Activated CD8-positive, alpha-beta memory T cell treated with anti-CD3 and anti-CD28 coated beads, Interleukin-2, amount 10 ng/mL, durations not matched to agents 7 days and 5 days (primary cell): ENCODE measurements at regions not wholly inside any gene's neighbourhood (a gene's known extent, or its start where the extent isn't known, plus 50 kb on each side); places are given as distances from the start of the nearest gene placed in this dataset.

Experiments used
- ATAC-seq: fragments of 150-1000 bp; cut with Tn5 transposase; one replicate; pipeline ENCODE4 v1.10.0; 2021; ENCODE audit warnings: moderate library complexity
- CTCF ChIA-PET: fragments of 350-600 bp; sonication (Branson Sonifier 250); formaldehyde crosslinking; loops from one replicate; lab custom pipeline; 2021; ENCODE audit warnings: antibody characterized with exemption; lab: Charles Lee
- DNase-seq: peaks from one replicate; pipeline ENCODE4 v3.0.0-alpha.2; 2020
- H3K27ac Mint-ChIP-seq: one replicate; pipeline ENCODE4 v1.8.0; 2021; ENCODE audit warnings: mild to moderate bottlenecking, mixed read lengths
- H3K27me3 Mint-ChIP-seq: one replicate; pipeline ENCODE4 v1.8.0; 2021; ENCODE audit warnings: mixed read lengths
- H3K36me3 Mint-ChIP-seq: one replicate; pipeline ENCODE4 v1.8.0; 2021; ENCODE audit warnings: mild to moderate bottlenecking, mixed read lengths
- H3K4me1 Mint-ChIP-seq: one replicate; pipeline ENCODE4 v1.8.0; 2021; ENCODE audit warnings: mixed read lengths
- H3K4me3 Mint-ChIP-seq: one replicate; pipeline ENCODE4 v1.8.0; 2021; ENCODE audit warnings: mild to moderate bottlenecking, moderate library complexity, mixed read lengths
- H3K9me3 Mint-ChIP-seq: one replicate; pipeline ENCODE4 v1.8.0; 2022; ENCODE audit warnings: low read depth, mixed read lengths

DNA sequence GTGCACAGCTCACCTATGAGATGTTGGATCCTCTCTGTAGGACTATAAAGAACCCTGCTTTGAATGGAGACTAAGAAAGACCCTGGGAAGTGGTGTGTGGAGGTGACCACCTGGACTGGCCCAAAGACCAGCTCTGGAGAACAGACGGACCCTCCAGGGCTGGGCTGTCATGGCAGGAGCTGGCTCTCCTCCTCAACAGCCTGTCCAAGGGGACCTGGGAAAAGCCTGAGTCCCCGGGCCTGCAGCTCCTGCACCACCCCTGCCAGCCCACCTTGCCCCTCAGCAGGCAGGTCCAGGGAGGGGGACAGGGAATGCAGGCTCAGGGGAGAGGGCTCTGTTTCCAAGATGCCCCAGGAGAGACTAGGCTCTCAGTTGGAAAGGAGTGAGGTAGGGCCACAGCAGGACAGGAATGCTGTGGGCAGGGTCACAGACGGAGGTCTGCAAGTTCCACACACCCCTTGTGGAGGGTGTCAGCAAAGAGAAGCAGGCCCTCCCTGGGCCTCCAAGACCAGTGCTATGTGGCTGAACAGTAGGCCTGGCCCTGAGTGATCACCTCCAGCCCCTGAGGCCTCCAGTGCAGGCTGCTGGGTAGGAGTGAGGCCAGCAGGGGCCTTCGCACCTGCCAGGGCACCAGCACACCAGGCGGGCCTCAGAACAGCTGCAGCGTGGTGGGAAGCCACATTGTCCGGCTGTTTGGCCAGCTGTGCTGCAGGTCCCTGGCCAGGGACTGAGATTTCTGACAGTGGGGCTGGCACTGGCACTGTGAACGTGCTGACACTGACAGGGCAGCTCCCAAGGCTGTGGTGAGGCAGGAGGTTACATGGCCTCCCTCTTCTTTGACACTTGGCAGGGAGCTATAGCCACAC is 86.4 kb upstream of the OTOS start:
- peak; percentile 28 for DNase-seq
- no peaks in the 10 kb centered on the region for H3K36me3 Mint-ChIP-seq
- no peaks in the 10 kb centered on the region for H3K4me1 Mint-ChIP-seq
- H3K27me3 Mint-ChIP-seq: peaks cover 20% of the 10 kb centered on the region
- no peak overlapping the region for H3K27ac Mint-ChIP-seq
- CTCF ChIA-PET: interaction anchor here (1.0 kb wide), 1 partner anchor 9 kb away, joined by 3 read pairs; no protein-coding TSS in a partner anchor
- H3K9me3 Mint-ChIP-seq: peaks cover 10% of the 10 kb centered on the region
- ATAC-seq: no peak
- no peak overlapping the region for H3K4me3 Mint-ChIP-seq

DNA sequence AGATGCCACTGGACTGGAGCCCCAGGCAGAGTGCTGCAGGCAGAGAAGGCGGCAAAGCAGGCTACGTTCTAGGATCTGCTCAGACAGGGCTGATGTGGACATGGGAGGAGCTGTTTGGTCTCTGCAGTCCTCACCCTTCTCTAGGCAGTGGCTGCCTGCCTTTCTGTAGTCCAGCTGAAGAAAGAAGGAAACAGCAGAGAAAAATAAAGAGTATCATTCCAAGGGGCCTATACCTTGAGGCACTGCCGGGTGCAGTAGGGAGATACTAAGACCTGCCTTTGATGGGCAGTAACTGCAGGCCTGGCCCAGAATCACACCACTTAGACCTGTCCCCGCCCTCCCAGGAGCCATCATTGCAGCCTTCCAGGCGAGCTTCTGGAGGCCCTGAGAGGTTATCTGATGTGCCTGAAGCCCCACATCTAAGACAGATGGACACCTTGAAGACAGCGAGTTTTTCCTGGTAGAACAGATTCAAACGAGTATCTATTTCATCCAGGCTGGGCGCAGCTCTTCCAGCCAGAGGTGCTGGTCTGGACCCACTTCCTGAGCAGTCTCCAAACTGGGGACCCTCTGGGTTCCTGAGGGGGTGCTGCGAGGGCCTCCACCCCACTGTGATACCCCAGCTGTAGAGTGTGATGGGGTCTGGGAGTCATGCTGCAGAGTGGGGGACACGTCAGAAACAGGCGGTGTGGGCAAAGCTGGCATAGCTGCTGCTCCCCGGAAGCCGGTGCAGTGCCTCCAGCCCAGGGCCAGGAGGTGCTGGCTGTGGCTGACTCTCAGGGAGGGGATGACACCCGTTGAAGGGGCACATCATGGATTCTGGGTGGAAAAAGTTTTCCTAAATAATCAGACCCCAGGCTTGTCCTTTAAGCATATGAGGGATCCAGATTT is 87.3 kb upstream of the OTOS start:
- H3K36me3 Mint-ChIP-seq: no peaks in the 10 kb centered on the region

GRCh38 chr2:240229005-240229404 is 88.5 kb upstream of the OTOS start:
- no peak overlapping the region for H3K4me3 Mint-ChIP-seq
- no peak for DNase-seq
- peaks cover 10% of the 10 kb centered on the region for H3K9me3 Mint-ChIP-seq
- no peak for ATAC-seq
- CTCF ChIA-PET: no interaction called here
- peaks cover 2% of the 10 kb centered on the region for H3K4me1 Mint-ChIP-seq
- H3K27ac Mint-ChIP-seq: no peak overlapping the region
- H3K36me3 Mint-ChIP-seq: no peaks in the 10 kb centered on the region
- peaks cover 3% of the 10 kb centered on the region for H3K27me3 Mint-ChIP-seq

More for the DNA sequence above, 87.3 kb upstream of the OTOS start:
- no peaks in the 10 kb centered on the region for H3K4me1 Mint-ChIP-seq
- CTCF ChIA-PET: interaction anchor here (1.0 kb wide), 1 partner anchor 9 kb away, joined by 3 read pairs; no protein-coding TSS in a partner anchor
- DNase-seq (peak; percentile 25), ATAC-seq (no peak)
- no peak overlapping the region for H3K4me3 Mint-ChIP-seq
- H3K27ac Mint-ChIP-seq: no peak overlapping the region
- peaks cover 15% of the 10 kb centered on the region for H3K27me3 Mint-ChIP-seq
- H3K9me3 Mint-ChIP-seq: peaks cover 10% of the 10 kb centered on the region

DNA sequence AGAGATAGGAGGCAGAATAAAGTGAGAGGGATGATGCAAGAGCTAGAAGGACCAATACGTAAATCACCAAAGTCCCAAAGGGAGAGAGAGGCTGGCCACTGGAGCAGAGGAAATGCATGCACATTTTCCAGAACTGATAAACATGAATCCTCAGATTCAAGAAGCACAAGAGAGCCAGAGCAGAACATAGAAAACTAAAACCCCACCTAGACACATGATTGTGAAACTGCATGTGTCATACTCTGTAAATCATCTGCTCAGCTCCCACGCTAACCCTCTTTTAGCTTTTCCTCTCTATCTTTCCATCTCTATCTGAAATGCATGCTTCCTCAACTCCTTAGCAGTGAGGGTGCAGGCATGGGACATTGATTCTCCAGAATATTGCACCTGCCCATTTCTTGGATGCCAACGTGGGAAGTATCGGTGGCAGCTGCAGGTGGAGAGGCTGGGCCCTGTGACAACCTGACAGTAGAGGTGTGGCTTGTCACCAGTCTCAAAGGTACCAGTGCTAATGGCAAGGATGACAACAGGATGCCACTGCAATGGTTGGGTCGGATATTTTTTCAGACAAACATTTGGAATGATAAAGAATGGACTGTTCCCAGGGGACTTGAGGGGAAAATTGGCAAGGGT is 89.3 kb upstream of the OTOS start:
- Mint-ChIP-seq H3K4me1 (peaks cover 2% of the 10 kb centered on the region), H3K27me3 (peaks cover 2% of the 10 kb centered on the region), H3K27ac (no peak overlapping the region), H3K4me3 (no peak overlapping the region), H3K9me3 (peaks cover 10% of the 10 kb centered on the region), H3K36me3 (no peaks in the 10 kb centered on the region)
- CTCF ChIA-PET: no interaction called here
- ATAC-seq (no peak), DNase-seq (no peak)

- Mint-ChIP-seq H3K9me3 (peaks cover 10% of the 10 kb centered on the region), H3K4me1 (peaks cover 2% of the 10 kb centered on the region), H3K27ac (no peak overlapping the region), H3K36me3 (no peaks in the 10 kb centered on the region), H3K27me3 (peaks cover 2% of the 10 kb centered on the region), H3K4me3 (no peak overlapping the region)
- CTCF ChIA-PET: no interaction called here
- DNase-seq: peak; percentile 18
- no peak for ATAC-seq
Measured at GRCh38 chr2:240230291-240230931, 90.0 kb upstream of the OTOS start.

- Mint-ChIP-seq H3K4me1 (peaks cover 2% of the 10 kb centered on the region), H3K9me3 (peaks cover 10% of the 10 kb centered on the region), H3K27me3 (peaks cover 2% of the 10 kb centered on the region), H3K36me3 (no peaks in the 10 kb centered on the region), H3K27ac (no peak overlapping the region), H3K4me3 (no peak overlapping the region)
- no peak for ATAC-seq
- no peak for DNase-seq
- CTCF ChIA-PET: interaction anchor here (0.8 to 2.2 kb wide), 2 partner anchors 204 to 604 kb away, joined by 3 to 12 read pairs; partner anchors contain the start of gene GPC1
Measured at GRCh38 chr2:240231838-240232244, 91.4 kb upstream of the OTOS start.

GRCh38 chr2:240232264-240232915 is 91.9 kb upstream of the OTOS start:
- Mint-ChIP-seq H3K4me3 (no peak overlapping the region), H3K27ac (no peak overlapping the region), H3K9me3 (peaks cover 10% of the 10 kb centered on the region), H3K36me3 (no peaks in the 10 kb centered on the region), H3K27me3 (peaks cover 2% of the 10 kb centered on the region), H3K4me1 (peaks cover 2% of the 10 kb centered on the region)
- ATAC-seq (no peak), DNase-seq (no peak)
- CTCF ChIA-PET: interaction anchor here (0.8 to 2.2 kb wide), 7 partner anchors 9 to 605 kb away, joined by 3 to 12 read pairs (median 4); partner anchors contain the start of gene GPC1

DNA sequence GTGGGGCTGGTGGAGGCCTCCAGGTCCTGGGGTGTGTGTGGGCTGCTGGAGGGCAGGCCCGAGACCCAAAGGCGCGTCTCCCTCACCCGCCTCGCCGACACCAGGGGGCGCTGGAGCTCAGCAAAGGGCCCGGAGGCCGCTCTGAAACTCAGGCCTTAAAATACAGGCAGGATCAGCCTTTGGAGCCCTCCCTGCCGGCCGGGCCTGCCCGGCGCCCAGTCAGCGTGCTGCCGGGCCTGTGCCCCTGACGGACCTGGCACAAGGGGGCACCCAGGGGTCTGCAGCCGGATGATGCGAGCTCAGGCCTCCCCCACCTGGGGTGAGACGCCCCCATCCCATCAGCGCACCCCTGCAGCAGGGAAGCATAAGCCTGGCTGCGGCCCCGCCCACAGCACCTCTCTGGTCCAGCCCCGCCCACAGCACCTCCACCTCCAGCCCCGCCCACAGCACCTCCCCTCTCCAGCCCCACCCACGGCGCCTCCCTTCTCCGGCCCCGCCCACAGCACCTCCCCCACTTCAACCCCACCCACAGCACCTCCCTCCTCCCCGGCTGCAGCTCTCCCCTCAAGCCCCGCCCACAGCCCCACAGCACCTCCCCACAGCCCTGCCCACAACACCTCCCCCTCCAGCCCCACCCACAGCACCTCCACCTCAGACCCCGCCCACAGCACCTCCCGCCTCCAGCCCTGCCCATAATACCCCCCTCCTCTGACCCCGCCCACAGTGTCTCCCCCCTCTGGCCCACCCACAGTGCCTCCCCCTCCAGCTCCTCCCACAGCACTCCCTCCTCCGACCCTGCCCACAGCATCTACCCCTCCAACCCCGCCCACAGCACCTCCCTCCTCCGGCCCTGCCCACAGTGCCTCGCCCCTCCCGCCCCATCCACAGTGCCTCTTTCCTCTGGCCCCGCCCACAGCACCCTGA is 92.8 kb upstream of the OTOS start:
- ATAC-seq (peak; percentile 66), DNase-seq (peak; percentile 74)
- peaks cover 10% of the 10 kb centered on the region for H3K9me3 Mint-ChIP-seq
- CTCF ChIA-PET: interaction anchor here (0.8 to 2.2 kb wide), 7 partner anchors 8 to 606 kb away, joined by 3 to 12 read pairs (median 4); partner anchors contain the start of gene GPC1
- peaks cover 2% of the 10 kb centered on the region for H3K4me1 Mint-ChIP-seq
- peaks cover 2% of the 10 kb centered on the region for H3K27me3 Mint-ChIP-seq
- H3K27ac Mint-ChIP-seq: no peak overlapping the region
- H3K36me3 Mint-ChIP-seq: no peaks in the 10 kb centered on the region
- H3K4me3 Mint-ChIP-seq: no peak overlapping the region

DNA sequence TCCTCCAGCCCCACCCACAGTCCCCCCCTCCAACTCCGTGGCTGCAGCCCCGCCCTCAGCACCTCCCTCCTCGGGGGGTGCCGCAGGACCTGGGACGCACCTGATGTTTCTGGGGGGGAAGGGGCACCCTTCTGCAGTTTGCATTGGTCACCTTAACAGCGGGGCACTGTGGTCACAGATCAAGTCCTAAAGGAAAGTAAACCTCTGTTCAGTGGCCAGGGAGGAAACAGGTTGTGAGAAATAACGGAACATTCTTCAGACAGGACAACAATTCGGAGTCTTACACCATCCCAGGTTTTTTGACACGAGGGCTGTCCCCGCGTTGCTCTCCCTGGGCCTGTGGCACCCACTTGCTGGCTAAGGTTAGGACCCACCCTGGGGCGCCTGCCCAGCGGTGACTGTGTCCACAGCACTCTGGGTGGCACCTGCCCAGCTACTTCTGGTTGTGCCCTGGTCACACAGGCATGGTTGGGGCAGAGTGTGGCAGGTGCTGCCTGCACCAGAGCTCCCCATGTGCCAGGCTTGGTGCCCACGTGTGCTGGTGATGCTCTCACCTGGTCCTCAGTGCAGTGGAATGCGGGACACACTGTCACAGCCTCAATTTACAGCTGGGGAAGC is 93.5 kb upstream of the OTOS start:
- Mint-ChIP-seq H3K27me3 (peaks cover 2% of the 10 kb centered on the region), H3K27ac (no peak overlapping the region), H3K36me3 (no peaks in the 10 kb centered on the region), H3K4me1 (peaks cover 2% of the 10 kb centered on the region), H3K9me3 (peaks cover 7% of the 10 kb centered on the region), H3K4me3 (no peak overlapping the region)
- ATAC-seq (no peak), DNase-seq (no peak)
- CTCF ChIA-PET: interaction anchor here (2.2 kb wide), 1 partner anchor 202 kb away, joined by 12 read pairs; the partner anchor contains the start of gene GPC1

DNA sequence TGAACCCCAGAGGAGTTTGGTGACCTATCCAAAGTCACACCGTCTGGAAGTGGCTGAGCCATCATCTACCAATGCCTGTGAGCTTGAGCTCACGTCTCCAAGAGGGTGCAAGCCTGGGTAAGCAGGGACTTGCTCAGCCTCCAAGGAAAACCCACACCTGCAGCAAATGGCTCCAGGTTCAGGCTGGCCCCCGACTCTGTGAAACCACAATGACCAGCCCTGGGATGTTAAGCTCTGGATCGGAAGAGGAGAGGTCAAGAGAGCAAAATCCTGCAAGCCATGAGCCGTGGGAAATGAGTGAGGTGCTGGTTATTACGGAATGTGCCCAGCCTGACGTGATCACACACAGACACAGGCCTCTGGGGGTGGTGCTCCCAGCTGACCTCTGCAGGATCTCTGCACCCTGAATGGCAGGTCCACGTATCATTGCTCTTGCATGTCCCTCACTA is 94.1 kb upstream of the OTOS start:
- H3K4me1 Mint-ChIP-seq: peaks cover 2% of the 10 kb centered on the region
- no peaks in the 10 kb centered on the region for H3K36me3 Mint-ChIP-seq
- CTCF ChIA-PET: no interaction called here
- peaks cover 2% of the 10 kb centered on the region for H3K27me3 Mint-ChIP-seq
- H3K27ac Mint-ChIP-seq: no peak overlapping the region
- DNase-seq (no peak), ATAC-seq (no peak)
- no peak overlapping the region for H3K4me3 Mint-ChIP-seq
- peaks cover 2% of the 10 kb centered on the region for H3K9me3 Mint-ChIP-seq

GRCh38 chr2:240235149-240235803 is 94.8 kb upstream of the OTOS start:
- H3K4me3 Mint-ChIP-seq: no peak overlapping the region
- H3K27me3 Mint-ChIP-seq: peaks cover 3% of the 10 kb centered on the region
- ATAC-seq: no peak
- no peak for DNase-seq
- no peaks in the 10 kb centered on the region for H3K36me3 Mint-ChIP-seq
- peaks cover 2% of the 10 kb centered on the region for H3K4me1 Mint-ChIP-seq
- no peak overlapping the region for H3K27ac Mint-ChIP-seq
- no peaks in the 10 kb centered on the region for H3K9me3 Mint-ChIP-seq
- CTCF ChIA-PET: no interaction called here
